Karpas-422 (cell line): ENCODE measurements at regions not wholly inside any gene's neighbourhood (a gene's known extent, or its start where the extent isn't known, plus 50 kb on each side); places are given as distances from the start of the nearest gene placed in this dataset.

ENCODE experiments used
- DNase-seq: peaks from one replicate; pipeline ENCODE4 v3.0.0-alpha.2; 2015
- H2AFZ ChIP-seq: fragments of 200-600 bp; sonication (generic); 2 replicates; pipeline ENCODE4 v1.6.1; 2014; ENCODE audit warnings: antibody characterized with exemption, low read length, mixed read lengths
- H3K27ac ChIP-seq: fragments of 200-600 bp; sonication (generic); 2 replicates; pipeline ENCODE4 v1.5.1; 2014; ENCODE audit warnings: mild to moderate bottlenecking, low read length, moderate library complexity
- H3K27me3 ChIP-seq: fragments of 200-600 bp; sonication (generic); 2 replicates; pipeline ENCODE4 v1.6.1; 2014; ENCODE audit warnings: low read length, mixed read lengths
- H3K36me3 ChIP-seq: fragments of 200-600 bp; sonication (generic); 2 replicates; pipeline ENCODE4 v1.6.1; 2014; ENCODE audit warnings: low read length, mixed read lengths; ENCODE audit not compliant: insufficient read depth
- H3K4me1 ChIP-seq: fragments of 200-600 bp; sonication (generic); 2 replicates; pipeline ENCODE4 v1.6.1; 2014; ENCODE audit warnings: mild to moderate bottlenecking, low read length, mixed read lengths
- H3K4me2 ChIP-seq: fragments of 200-600 bp; sonication (generic); 2 replicates; pipeline ENCODE4 v1.6.1; 2014; ENCODE audit warnings: low read length, low read depth, mild to moderate bottlenecking; ENCODE audit not compliant: poor library complexity, severe bottlenecking
- H3K4me3 ChIP-seq: fragments of 200-600 bp; sonication (generic); 2 replicates; pipeline ENCODE4 v1.5.1; 2014; ENCODE audit warnings: mild to moderate bottlenecking, antibody characterized with exemption, low read length, mixed read lengths
- H3K79me2 ChIP-seq: fragments of 200-600 bp; sonication (generic); 2 replicates; pipeline ENCODE4 v1.6.1; 2014; ENCODE audit warnings: mild to moderate bottlenecking, low read length, mixed read lengths
- H3K9ac ChIP-seq: fragments of 200-600 bp; sonication (generic); 2 replicates; pipeline ENCODE4 v1.6.0; 2014; ENCODE audit warnings: low read length
- H3K9me2 ChIP-seq: fragments of 200-600 bp; sonication (generic), shearing (Covaris generic); replicated peaks from 2 replicates; pipeline ENCODE4 v1.6.0; 2014; ENCODE audit warnings: mild to moderate bottlenecking, low read length, moderate library complexity; ENCODE audit not compliant: insufficient read depth
- H3K9me3 ChIP-seq: fragments of 300-700, 200-600 bp; sonication (generic); 2 replicates; pipeline ENCODE4 v1.6.1; 2014; ENCODE audit warnings: low read length, mixed read lengths
- H4K20me1 ChIP-seq: fragments of 200-600 bp; sonication (generic); 2 replicates; pipeline ENCODE4 v1.6.1; 2014; ENCODE audit warnings: mild to moderate bottlenecking, antibody characterized with exemption, low read length, low read depth; ENCODE audit not compliant: insufficient read depth

GRCh38 chr4:187364851-187365250 is 630.7 kb upstream of the ZFP42 start:
- Histone ChIP-seq H3K27me3 (no peaks in the 10 kb centered on the region), H3K79me2 (no peaks in the 10 kb centered on the region), H3K9ac (no peak overlapping the region), H3K9me2 (no peaks in the 10 kb centered on the region), H3K27ac (no peak overlapping the region), H3K9me3 (no peaks in the 10 kb centered on the region), H3K4me3 (no peak overlapping the region), H3K4me1 (no peaks in the 10 kb centered on the region), H3K4me2 (no peak overlapping the region), H2AFZ (no peak overlapping the region), H4K20me1 (no peaks in the 10 kb centered on the region), H3K36me3 (no peaks in the 10 kb centered on the region)
- no peak for DNase-seq

- no peaks in the 10 kb centered on the region for H3K79me2 ChIP-seq
- H4K20me1 ChIP-seq = no peaks in the 10 kb centered on the region
- H3K4me2 ChIP-seq = no peak overlapping the region
- H3K9ac ChIP-seq = no peak overlapping the region
- H3K27me3 ChIP-seq = no peaks in the 10 kb centered on the region
- no peaks in the 10 kb centered on the region for H3K9me2 ChIP-seq
- DNase-seq = no peak
- H3K9me3 ChIP-seq = no peaks in the 10 kb centered on the region
- H3K4me3 ChIP-seq = no peak overlapping the region
- no peaks in the 10 kb centered on the region for H3K4me1 ChIP-seq
- H3K27ac ChIP-seq = no peak overlapping the region
- H3K36me3 ChIP-seq = no peaks in the 10 kb centered on the region
- H2AFZ ChIP-seq = no peak overlapping the region
Observed at GRCh38 chr4:187366530-187366929, 629.0 kb upstream of the ZFP42 start.

DNA sequence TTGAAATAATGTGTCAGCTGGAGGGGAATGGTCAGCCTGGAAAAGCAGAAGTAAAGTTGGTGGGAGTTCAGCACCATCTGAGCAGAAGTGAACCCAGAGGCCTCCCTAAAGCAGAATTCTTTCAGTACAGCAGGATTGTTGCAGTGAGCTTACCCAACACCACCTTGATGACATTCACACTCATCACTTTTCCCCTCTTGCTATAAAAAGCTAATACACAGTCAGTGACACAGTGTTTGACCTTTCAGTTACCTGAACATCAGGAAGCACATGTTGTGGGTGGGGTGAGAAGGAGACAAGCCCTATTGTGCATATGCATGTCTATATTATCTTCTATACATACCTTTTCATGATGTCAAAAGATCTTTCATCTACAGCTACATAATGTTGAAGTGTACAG is 624.7 kb upstream of the ZFP42 start:
- Histone ChIP-seq H3K9ac (no peak overlapping the region), H3K4me3 (no peak overlapping the region), H3K27me3 (no peaks in the 10 kb centered on the region), H4K20me1 (no peaks in the 10 kb centered on the region), H3K9me2 (no peaks in the 10 kb centered on the region), H3K79me2 (no peaks in the 10 kb centered on the region), H3K4me2 (no peak overlapping the region), H3K9me3 (no peaks in the 10 kb centered on the region), H2AFZ (no peak overlapping the region), H3K36me3 (no peaks in the 10 kb centered on the region), H3K4me1 (no peaks in the 10 kb centered on the region), H3K27ac (no peak overlapping the region)
- DNase-seq = no peak

- no peak overlapping the region for H3K4me2 ChIP-seq
- H3K9me3 ChIP-seq = no peaks in the 10 kb centered on the region
- no peaks in the 10 kb centered on the region for H3K27me3 ChIP-seq
- no peak overlapping the region for H3K4me3 ChIP-seq
- H3K36me3 ChIP-seq = no peaks in the 10 kb centered on the region
- no peaks in the 10 kb centered on the region for H3K9me2 ChIP-seq
- H3K9ac ChIP-seq = no peak overlapping the region
- no peaks in the 10 kb centered on the region for H3K79me2 ChIP-seq
- H3K27ac ChIP-seq = no peak overlapping the region
- no peak overlapping the region for H2AFZ ChIP-seq
- no peaks in the 10 kb centered on the region for H3K4me1 ChIP-seq
- DNase-seq = no peak
- H4K20me1 ChIP-seq = no peaks in the 10 kb centered on the region
Observed at GRCh38 chr4:187378441-187378840, 617.1 kb upstream of the ZFP42 start.

GRCh38 chr4:187380181-187380581 is 615.4 kb upstream of the ZFP42 start:
- Histone ChIP-seq H3K27me3 (no peaks in the 10 kb centered on the region), H3K9ac (no peak overlapping the region), H3K9me2 (no peaks in the 10 kb centered on the region), H3K36me3 (no peaks in the 10 kb centered on the region), H3K9me3 (no peaks in the 10 kb centered on the region), H2AFZ (no peak overlapping the region), H4K20me1 (no peaks in the 10 kb centered on the region), H3K4me1 (no peaks in the 10 kb centered on the region), H3K4me3 (no peak overlapping the region), H3K79me2 (no peaks in the 10 kb centered on the region), H3K27ac (no peak overlapping the region), H3K4me2 (no peak overlapping the region)
- peak; percentile 63 for DNase-seq

DNA sequence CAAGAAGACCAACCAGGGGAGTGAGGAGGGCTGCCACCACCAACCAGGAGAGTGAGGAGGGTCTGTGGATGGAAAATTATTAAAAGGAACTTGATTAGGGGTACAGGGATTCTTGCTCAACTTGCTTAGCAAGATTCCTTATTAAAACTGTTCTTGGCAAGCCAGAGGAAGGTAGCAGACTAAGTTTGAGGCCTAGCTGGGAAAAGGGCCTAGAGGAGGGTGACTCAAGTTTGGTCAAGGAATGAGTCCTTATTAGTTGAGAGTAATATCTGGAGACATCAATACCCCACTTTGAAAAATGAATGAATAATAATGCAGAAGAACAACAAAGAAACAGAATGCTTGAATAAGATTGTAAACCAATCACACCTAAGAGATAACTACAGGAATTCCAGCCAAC is 612.4 kb upstream of the ZFP42 start:
- no peaks in the 10 kb centered on the region for H3K27me3 ChIP-seq
- no peak overlapping the region for H3K9ac ChIP-seq
- no peaks in the 10 kb centered on the region for H3K36me3 ChIP-seq
- no peaks in the 10 kb centered on the region for H3K9me2 ChIP-seq
- H3K4me3 ChIP-seq = no peak overlapping the region
- no peak for DNase-seq
- H3K4me1 ChIP-seq = no peaks in the 10 kb centered on the region
- H4K20me1 ChIP-seq = no peaks in the 10 kb centered on the region
- H3K4me2 ChIP-seq = no peak overlapping the region
- H3K9me3 ChIP-seq = no peaks in the 10 kb centered on the region
- no peak overlapping the region for H3K27ac ChIP-seq
- H2AFZ ChIP-seq = no peak overlapping the region
- H3K79me2 ChIP-seq = no peaks in the 10 kb centered on the region

DNA sequence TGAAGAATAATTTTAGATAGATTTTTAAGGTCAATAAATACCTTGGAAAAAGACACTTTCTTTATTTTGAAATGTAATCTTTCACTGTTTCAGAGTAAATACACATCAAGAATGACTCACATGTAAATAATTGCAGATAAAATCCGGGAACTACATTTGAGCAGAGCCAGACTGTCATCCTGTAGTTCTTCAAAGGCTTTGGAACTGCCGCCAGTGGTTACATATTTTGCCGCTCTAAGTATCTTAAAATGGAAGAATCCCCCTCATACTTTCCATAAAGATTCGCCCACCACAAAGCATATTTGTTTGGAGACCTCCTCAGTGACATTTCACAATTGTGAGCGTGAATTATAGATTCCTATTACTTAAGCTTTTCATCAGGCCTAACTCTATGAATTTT is 607.8 kb upstream of the ZFP42 start:
- H3K27ac ChIP-seq = no peak overlapping the region
- H3K79me2 ChIP-seq = no peaks in the 10 kb centered on the region
- H3K4me3 ChIP-seq = no peak overlapping the region
- no peaks in the 10 kb centered on the region for H3K4me1 ChIP-seq
- no peak for DNase-seq
- no peaks in the 10 kb centered on the region for H3K9me3 ChIP-seq
- no peaks in the 10 kb centered on the region for H3K27me3 ChIP-seq
- H2AFZ ChIP-seq = no peak overlapping the region
- no peaks in the 10 kb centered on the region for H4K20me1 ChIP-seq
- H3K9me2 ChIP-seq = no peaks in the 10 kb centered on the region
- no peak overlapping the region for H3K9ac ChIP-seq
- H3K4me2 ChIP-seq = no peak overlapping the region
- no peaks in the 10 kb centered on the region for H3K36me3 ChIP-seq

- H3K27ac ChIP-seq = no peak overlapping the region
- H3K9me2 ChIP-seq = no peaks in the 10 kb centered on the region
- no peaks in the 10 kb centered on the region for H3K9me3 ChIP-seq
Observed at GRCh38 chr4:187389420-187389819, 606.2 kb upstream of the ZFP42 start.

GRCh38 chr4:187390646-187391045 is 604.9 kb upstream of the ZFP42 start:
- H4K20me1 ChIP-seq = no peaks in the 10 kb centered on the region

More at GRCh38 chr4:187389420-187389819, 606.2 kb upstream of the ZFP42 start:
- DNase-seq = no peak
- no peaks in the 10 kb centered on the region for H4K20me1 ChIP-seq
- H3K4me2 ChIP-seq = no peak overlapping the region
- no peaks in the 10 kb centered on the region for H3K4me1 ChIP-seq
- H2AFZ ChIP-seq = no peak overlapping the region
- no peaks in the 10 kb centered on the region for H3K27me3 ChIP-seq
- H3K9ac ChIP-seq = no peak overlapping the region
- H3K4me3 ChIP-seq = no peak overlapping the region
- no peaks in the 10 kb centered on the region for H3K79me2 ChIP-seq
- H3K36me3 ChIP-seq = no peaks in the 10 kb centered on the region

More at GRCh38 chr4:187390646-187391045, 604.9 kb upstream of the ZFP42 start:
- H2AFZ ChIP-seq = no peak overlapping the region
- DNase-seq = no peak
- H3K27ac ChIP-seq = no peak overlapping the region
- no peaks in the 10 kb centered on the region for H3K9me2 ChIP-seq
- no peaks in the 10 kb centered on the region for H3K36me3 ChIP-seq
- H3K4me3 ChIP-seq = no peak overlapping the region
- no peak overlapping the region for H3K9ac ChIP-seq
- no peaks in the 10 kb centered on the region for H3K9me3 ChIP-seq
- no peak overlapping the region for H3K4me2 ChIP-seq
- no peaks in the 10 kb centered on the region for H3K79me2 ChIP-seq
- no peaks in the 10 kb centered on the region for H3K27me3 ChIP-seq
- no peaks in the 10 kb centered on the region for H3K4me1 ChIP-seq
